ENCODE measurements at regions not wholly inside any gene's neighbourhood (a gene's known extent, or its start where the extent isn't known, plus 50 kb on each side); places are given as distances from the start of the nearest gene placed in this dataset.

GRCh38 chr16:73921295-73921694 lies 375.3 kb upstream of the PSMD7 start:
- no peak for DNase-seq
- CTCF ChIA-PET = interaction anchor here (0.7 kb wide), 1 partner anchor 135 kb away, joined by 3 read pairs; no protein-coding TSS in a partner anchor
- no peaks in the 10 kb centered on the region for H3K36me3 Mint-ChIP-seq (ENCODE audit: low read depth)
- H3K9me3 Mint-ChIP-seq = no peaks in the 10 kb centered on the region
- H3K27me3 Mint-ChIP-seq = peaks cover 2% of the 10 kb centered on the region
- no peak overlapping the region for H3K4me3 Mint-ChIP-seq
- H3K27ac Mint-ChIP-seq = no peak overlapping the region
- H3K4me1 Mint-ChIP-seq = no peaks in the 10 kb centered on the region
- POLR2A ChIA-PET = no interaction called here

- Mint-ChIP-seq H3K36me3 (ENCODE audit: low read depth) (no peaks in the 10 kb centered on the region), H3K4me1 (no peaks in the 10 kb centered on the region), H3K4me3 (no peak overlapping the region), H3K27me3 (peaks cover 2% of the 10 kb centered on the region), H3K27ac (no peak overlapping the region), H3K9me3 (no peaks in the 10 kb centered on the region)
- POLR2A ChIA-PET = no interaction called here
- DNase-seq = no peak
- CTCF ChIA-PET = no interaction called here
Observed at GRCh38 chr16:73916829-73917594, 379.6 kb upstream of the PSMD7 start.

GRCh38 chr16:73915935-73916334 lies 380.7 kb upstream of the PSMD7 start:
- CTCF ChIA-PET = no interaction called here

DNA sequence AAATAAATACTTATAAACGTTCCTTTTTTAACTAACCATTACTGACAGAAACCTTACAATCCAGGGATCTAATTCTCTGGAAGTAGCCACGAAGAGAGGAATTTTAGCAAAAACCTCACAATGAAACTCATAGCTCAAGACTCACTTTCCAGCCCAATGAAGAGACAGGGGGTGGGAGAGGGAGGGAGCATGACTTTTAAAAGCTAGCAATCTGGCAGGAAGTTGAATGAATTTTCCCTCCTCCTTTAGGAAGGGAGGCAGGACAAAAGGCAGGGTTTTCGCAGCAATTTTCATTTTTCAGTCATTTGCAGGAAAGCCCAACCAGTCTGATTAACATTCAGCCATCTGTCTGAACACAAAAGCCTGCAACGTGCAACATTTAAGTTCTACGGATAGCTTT lies 381.5 kb upstream of the PSMD7 start:
- ChIA-PET POLR2A (no interaction called here), CTCF (no interaction called here)
- no peak overlapping the region for H3K27ac Mint-ChIP-seq
- H3K4me1 Mint-ChIP-seq = no peaks in the 10 kb centered on the region
- no peak for DNase-seq
- H3K27me3 Mint-ChIP-seq = peaks cover 2% of the 10 kb centered on the region
- no peaks in the 10 kb centered on the region for H3K9me3 Mint-ChIP-seq
- no peaks in the 10 kb centered on the region for H3K36me3 Mint-ChIP-seq (ENCODE audit: low read depth)
- no peak overlapping the region for H3K4me3 Mint-ChIP-seq

More at GRCh38 chr16:73915935-73916334, 380.7 kb upstream of the PSMD7 start:
- Mint-ChIP-seq H3K9me3 (no peaks in the 10 kb centered on the region), H3K27ac (no peak overlapping the region), H3K36me3 (ENCODE audit: low read depth) (no peaks in the 10 kb centered on the region), H3K4me3 (no peak overlapping the region), H3K4me1 (no peaks in the 10 kb centered on the region), H3K27me3 (peaks cover 2% of the 10 kb centered on the region)
- POLR2A ChIA-PET = no interaction called here
- DNase-seq = no peak

- no peaks in the 10 kb centered on the region for H3K9me3 Mint-ChIP-seq
- ChIA-PET CTCF (no interaction called here), POLR2A (no interaction called here)
Observed at GRCh38 chr16:73912850-73913249, 383.8 kb upstream of the PSMD7 start.

GRCh38 chr16:73912281-73912680 lies 384.3 kb upstream of the PSMD7 start:
- H3K27ac Mint-ChIP-seq = no peak overlapping the region
- no peaks in the 10 kb centered on the region for H3K9me3 Mint-ChIP-seq
- ChIA-PET CTCF (no interaction called here), POLR2A (no interaction called here)
- DNase-seq = no peak
- no peaks in the 10 kb centered on the region for H3K4me1 Mint-ChIP-seq
- H3K36me3 Mint-ChIP-seq (ENCODE audit: low read depth) = no peaks in the 10 kb centered on the region
- no peak overlapping the region for H3K4me3 Mint-ChIP-seq
- no peaks in the 10 kb centered on the region for H3K27me3 Mint-ChIP-seq

More at GRCh38 chr16:73912850-73913249, 383.8 kb upstream of the PSMD7 start:
- Mint-ChIP-seq H3K4me1 (no peaks in the 10 kb centered on the region), H3K27me3 (no peaks in the 10 kb centered on the region), H3K27ac (no peak overlapping the region), H3K36me3 (ENCODE audit: low read depth) (no peaks in the 10 kb centered on the region), H3K4me3 (no peak overlapping the region)
- no peak for DNase-seq

GRCh38 chr16:73909529-73910035 lies 387.0 kb upstream of the PSMD7 start:
- H3K4me1 Mint-ChIP-seq = no peaks in the 10 kb centered on the region
- DNase-seq = no peak
- no peaks in the 10 kb centered on the region for H3K9me3 Mint-ChIP-seq
- no peaks in the 10 kb centered on the region for H3K36me3 Mint-ChIP-seq (ENCODE audit: low read depth)
- no peak overlapping the region for H3K27ac Mint-ChIP-seq
- no peaks in the 10 kb centered on the region for H3K27me3 Mint-ChIP-seq
- no peak overlapping the region for H3K4me3 Mint-ChIP-seq
- CTCF ChIA-PET = no interaction called here
- POLR2A ChIA-PET = no interaction called here

GRCh38 chr16:73891129-73891542 lies 405.5 kb upstream of the PSMD7 start:
- Mint-ChIP-seq H3K9me3 (no peaks in the 10 kb centered on the region), H3K27ac (no peak overlapping the region), H3K4me1 (peaks cover 10% of the 10 kb centered on the region), H3K36me3 (ENCODE audit: low read depth) (no peaks in the 10 kb centered on the region), H3K27me3 (peaks cover 26% of the 10 kb centered on the region), H3K4me3 (no peak overlapping the region)
- ChIA-PET CTCF (interaction anchor here (1.2 kb wide), 1 partner anchor 9 kb away, joined by 3 read pairs; no protein-coding TSS in a partner anchor), POLR2A (no interaction called here)
- DNase-seq = no peak

DNA sequence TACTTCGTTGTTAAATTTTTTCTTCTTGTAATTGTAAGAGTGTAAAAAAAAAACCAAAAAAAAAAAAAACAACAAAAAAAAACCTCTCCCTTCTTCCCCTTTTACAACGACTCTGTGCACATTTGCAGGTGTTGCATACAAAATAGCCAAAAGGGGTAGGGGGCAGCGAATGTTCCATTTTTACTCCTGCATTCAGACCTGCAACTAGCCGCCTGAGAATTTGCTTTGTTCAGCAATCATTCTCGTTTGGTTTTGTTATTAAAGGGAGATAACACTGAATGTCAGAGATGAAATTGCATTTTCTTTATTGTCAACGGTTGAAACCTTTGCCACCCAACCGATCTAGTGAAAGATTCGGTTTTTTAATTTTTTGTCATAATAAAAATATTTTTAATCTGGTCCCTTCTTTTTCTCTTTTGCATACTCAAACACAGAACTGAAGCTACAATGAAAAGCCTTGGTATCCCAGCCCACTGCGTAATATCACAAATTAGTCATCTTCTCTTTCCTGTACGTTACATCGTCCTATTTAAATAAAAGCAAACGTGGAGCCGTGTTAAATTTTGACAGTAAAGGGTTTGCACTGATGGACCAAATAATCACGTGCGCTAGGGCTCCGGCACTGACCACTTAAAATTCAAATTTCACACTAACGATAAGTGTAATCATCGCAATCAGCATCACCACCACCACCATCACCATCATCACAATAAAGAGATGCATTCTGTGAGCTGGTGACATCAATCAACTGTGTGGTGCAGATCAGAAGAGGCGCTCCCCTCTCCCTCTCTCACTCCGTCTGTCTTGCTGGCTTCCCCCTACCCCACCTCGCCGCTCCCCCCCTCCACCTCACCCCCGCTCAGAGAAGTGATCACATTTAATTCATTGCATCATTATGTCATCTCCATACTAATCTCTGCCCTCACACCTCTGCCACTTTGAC lies 406.2 kb upstream of the PSMD7 start:
- POLR2A ChIA-PET = no interaction called here
- Mint-ChIP-seq H3K9me3 (no peaks in the 10 kb centered on the region), H3K27ac (no peak overlapping the region), H3K4me1 (peaks cover 10% of the 10 kb centered on the region), H3K36me3 (ENCODE audit: low read depth) (no peaks in the 10 kb centered on the region), H3K4me3 (no peak overlapping the region), H3K27me3 (peaks cover 29% of the 10 kb centered on the region)
- no peak for DNase-seq
- CTCF ChIA-PET = interaction anchor here (1.2 kb wide), 1 partner anchor 10 kb away, joined by 3 read pairs; no protein-coding TSS in a partner anchor

- CTCF ChIA-PET = no interaction called here
- no peaks in the 10 kb centered on the region for H3K36me3 Mint-ChIP-seq (ENCODE audit: low read depth)
- H3K4me1 Mint-ChIP-seq = peaks cover 10% of the 10 kb centered on the region
- POLR2A ChIA-PET = no interaction called here
- H3K27me3 Mint-ChIP-seq = peaks cover 29% of the 10 kb centered on the region
- no peaks in the 10 kb centered on the region for H3K9me3 Mint-ChIP-seq
- no peak overlapping the region for H3K27ac Mint-ChIP-seq
- no peak for DNase-seq
- H3K4me3 Mint-ChIP-seq = no peak overlapping the region
Observed at GRCh38 chr16:73888840-73889490, 407.6 kb upstream of the PSMD7 start.

DNA sequence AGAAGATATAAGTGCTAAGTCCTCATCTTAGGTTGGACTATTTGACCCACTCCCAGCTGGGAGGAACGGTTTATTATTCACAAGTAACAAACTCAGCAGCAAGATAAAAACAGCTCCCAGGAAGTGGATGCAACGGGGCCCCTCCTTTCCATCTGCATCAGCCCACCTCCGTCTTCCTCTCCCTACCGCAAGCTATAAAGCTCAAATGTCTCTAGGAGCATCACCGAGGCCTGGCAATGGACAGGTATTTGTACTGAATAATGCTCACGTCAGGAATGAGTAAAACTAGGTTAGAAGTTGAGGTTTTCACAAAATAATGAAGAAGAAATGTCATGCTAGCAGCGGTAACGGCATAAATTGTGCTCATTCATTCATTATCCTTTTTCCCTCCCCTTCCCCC lies 408.7 kb upstream of the PSMD7 start:
- ChIA-PET CTCF (no interaction called here), POLR2A (no interaction called here)
- Mint-ChIP-seq H3K4me1 (peaks cover 10% of the 10 kb centered on the region), H3K4me3 (no peak overlapping the region), H3K36me3 (ENCODE audit: low read depth) (no peaks in the 10 kb centered on the region), H3K27ac (no peak overlapping the region), H3K9me3 (no peaks in the 10 kb centered on the region), H3K27me3 (peaks cover 29% of the 10 kb centered on the region)
- no peak for DNase-seq

GRCh38 chr16:73886426-73886825 lies 410.2 kb upstream of the PSMD7 start:
- CTCF ChIA-PET = no interaction called here
- Mint-ChIP-seq H3K27me3 (peaks cover 25% of the 10 kb centered on the region), H3K4me1 (peaks cover 10% of the 10 kb centered on the region), H3K4me3 (no peak overlapping the region), H3K27ac (no peak overlapping the region), H3K9me3 (no peaks in the 10 kb centered on the region), H3K36me3 (ENCODE audit: low read depth) (no peaks in the 10 kb centered on the region)
- POLR2A ChIA-PET = no interaction called here
- no peak for DNase-seq

DNA sequence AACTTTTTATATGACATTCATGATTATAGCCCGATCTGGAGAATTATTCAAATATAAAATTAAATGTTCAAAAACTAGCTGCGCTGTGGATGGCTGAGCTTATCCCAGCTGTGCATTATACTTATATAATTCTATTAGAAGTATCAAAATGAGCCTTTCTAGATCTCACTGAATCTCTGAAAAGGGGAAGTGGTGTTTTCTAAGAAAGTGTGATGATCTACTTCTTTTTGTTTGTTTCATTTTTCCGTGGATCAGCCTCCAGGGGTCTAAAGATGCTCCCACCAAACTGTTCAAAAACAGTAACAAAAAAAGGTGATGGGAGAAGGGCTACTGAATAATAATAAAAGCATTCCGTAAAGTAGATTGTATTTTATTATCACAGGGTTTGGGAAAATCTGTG lies 411.3 kb upstream of the PSMD7 start:
- Mint-ChIP-seq H3K27me3 (peaks cover 14% of the 10 kb centered on the region), H3K27ac (no peak overlapping the region), H3K4me1 (peaks cover 2% of the 10 kb centered on the region), H3K4me3 (no peak overlapping the region), H3K36me3 (ENCODE audit: low read depth) (no peaks in the 10 kb centered on the region), H3K9me3 (no peaks in the 10 kb centered on the region)
- CTCF ChIA-PET = no interaction called here
- POLR2A ChIA-PET = no interaction called here
- no peak for DNase-seq
